Colonic mucosa (tissue), 4 donors: ENCODE measurements at regions not wholly inside any gene's neighbourhood (a gene's known extent, or its start where the extent isn't known, plus 50 kb on each side); places are given as distances from the start of the nearest gene placed in this dataset.
"Not testable (repeated sequence)": the region's sequence is repeated elsewhere in the genome, so short reads cannot be mapped to it uniquely, and the experiment has no call there.

Source experiments
- DNase-seq: peaks from one replicate; pipeline ENCODE4 v3.0.0-alpha.2; 2020
- H3K27ac ChIP-seq: fragments of 200-600 bp; one replicate; pipeline ENCODE4 v1.8.0; 2021
- H3K27me3 ChIP-seq: fragments of 200-600 bp; one replicate; pipeline ENCODE4 v1.8.0; 2021
- H3K36me3 ChIP-seq: fragments of 200-600 bp; one replicate; pipeline ENCODE4 v1.8.0; 2021
- H3K4me1 ChIP-seq: fragments of 200-600 bp; one replicate; pipeline ENCODE4 v1.8.0; 2021; ENCODE audit warnings: mild to moderate bottlenecking
- H3K4me3 ChIP-seq: fragments of 200-600 bp; one replicate; pipeline ENCODE4 v1.8.0; 2021
- H3K9ac ChIP-seq, 2 donors: one replicate each; pipeline ENCODE4 v1.7.0; 2013; ENCODE audit warnings: control low read depth in 2 of 2, low read depth in 2 of 2, low read length in 2 of 2
- H3K9me3 ChIP-seq: fragments of 200-600 bp; one replicate; pipeline ENCODE4 v1.8.0; 2021
- CTCF ChIP-seq: fragments of 200-600 bp; IDR thresholded peaks from one replicate; pipeline ENCODE4 v1.8.0; 2022; ENCODE audit warnings: antibody characterized with exemption, mild to moderate bottlenecking
- intact Hi-C: fragments of 100-400 bp; cut with DNase I; formaldehyde crosslinking; loops from one replicate; pipeline ENCODE4 v1.14.1; 2022
- donor health status: healthy.
- donor health status: DM: no; HTN: no; CAD: no.
- donor health status: DM: no; HTN: no; CAD: no.

DNA sequence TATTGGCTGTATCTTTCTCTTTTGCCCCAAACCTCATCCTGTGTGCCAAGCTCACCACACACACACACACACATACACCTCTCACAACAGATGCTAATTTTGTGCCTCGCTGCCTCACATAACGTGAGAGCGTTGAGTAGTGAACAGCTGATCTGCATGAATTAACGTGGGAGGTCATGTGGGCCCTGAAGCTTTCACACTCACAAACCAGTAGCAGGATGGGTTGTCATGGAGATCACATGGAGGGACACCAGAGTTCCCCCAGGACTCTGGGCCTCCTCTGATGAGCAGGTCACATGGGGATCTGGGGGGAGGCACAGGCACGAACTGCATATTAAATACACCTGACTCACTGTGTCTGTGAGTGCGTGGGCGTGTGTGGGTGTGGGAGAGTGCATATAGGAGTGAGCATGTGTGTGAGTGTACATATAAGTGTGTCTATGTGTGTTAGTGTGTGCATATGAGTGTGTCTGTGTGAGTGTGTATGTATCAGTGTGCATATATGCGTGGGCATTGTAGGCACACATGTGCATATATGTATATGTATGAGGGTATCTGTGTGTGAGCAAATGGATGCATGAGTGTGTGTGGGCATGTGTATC is 62.7 kb upstream of the SULF2 start:
- DNase-seq = no peak
- H3K36me3 ChIP-seq = no peaks in the 10 kb centered on the region
- no peak overlapping the region for H3K9ac ChIP-seq
- H3K4me1 ChIP-seq = no peaks in the 10 kb centered on the region
- no peak overlapping the region for H3K4me3 ChIP-seq
- H3K27me3 ChIP-seq = no peaks in the 10 kb centered on the region
- TF ChIP-seq CTCF = no peak
- no peaks in the 10 kb centered on the region for H3K9me3 ChIP-seq
- intact Hi-C loops = no loop called here
- no peak overlapping the region for H3K27ac ChIP-seq

DNA sequence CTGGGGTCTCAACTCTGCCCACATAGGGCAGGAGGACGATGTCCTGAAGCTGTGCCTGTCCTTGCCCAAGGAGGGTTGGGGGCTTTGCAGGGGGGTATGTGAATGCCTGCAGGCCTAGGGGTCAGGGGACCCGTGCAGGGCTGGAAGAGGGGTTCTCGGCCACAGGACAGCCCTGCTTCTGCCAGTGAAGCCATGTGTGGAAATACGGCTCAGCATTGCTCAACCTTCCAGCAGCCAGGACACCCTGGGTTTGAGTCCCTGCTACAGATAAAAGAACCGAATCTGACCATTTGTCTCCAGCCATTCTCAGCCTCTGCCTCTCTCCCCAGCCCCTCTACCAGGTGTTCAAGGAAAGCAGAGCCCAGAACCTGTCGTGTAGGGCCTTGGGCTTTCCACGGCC is 61.9 kb upstream of the SULF2 start:
- H3K27ac ChIP-seq, H3K9me3 ChIP-seq, H3K36me3 ChIP-seq, H3K27me3 ChIP-seq, intact Hi-C loops, H3K4me1 ChIP-seq, H3K9ac ChIP-seq, DNase-seq, H3K4me3 ChIP-seq: not testable (repeated sequence)

- H3K27ac ChIP-seq, H3K4me1 ChIP-seq, DNase-seq, intact Hi-C loops, H3K9me3 ChIP-seq, H3K36me3 ChIP-seq, H3K4me3 ChIP-seq, H3K27me3 ChIP-seq, H3K9ac ChIP-seq: not testable (repeated sequence)
Observed at GRCh38 chr20:47846651-47847050, 61.4 kb upstream of the SULF2 start.

DNA sequence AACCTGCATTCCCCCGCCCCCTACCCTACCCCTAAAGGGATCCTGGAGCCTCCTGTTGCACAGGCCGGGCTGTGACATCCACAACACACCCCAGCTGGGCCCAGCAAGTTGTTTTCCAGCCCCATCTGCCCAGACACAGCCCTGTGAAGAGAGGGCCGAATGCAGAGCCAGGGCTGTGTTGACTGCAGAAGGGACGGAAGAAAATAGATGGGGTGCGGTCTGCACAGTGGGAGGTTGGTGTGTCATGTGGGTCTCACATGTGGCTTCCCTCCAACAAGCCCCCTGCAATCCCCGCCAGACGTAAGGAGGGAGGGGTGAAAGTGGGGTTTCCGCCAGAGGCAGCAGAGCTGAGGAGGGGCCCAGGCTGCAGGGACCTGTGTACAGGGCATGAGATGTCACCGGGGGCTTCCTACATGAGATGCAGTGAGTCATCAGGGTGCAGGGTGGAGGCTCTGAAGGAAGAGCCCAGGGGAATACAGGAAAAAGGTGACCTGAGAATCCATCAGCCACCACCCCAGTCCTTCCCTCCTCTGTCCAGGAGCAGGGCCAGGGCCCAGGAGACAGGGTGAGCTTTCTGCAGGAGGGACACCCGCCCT is 60.2 kb upstream of the SULF2 start:
- H3K4me1 ChIP-seq, intact Hi-C loops, H3K9ac ChIP-seq, H3K9me3 ChIP-seq, H3K36me3 ChIP-seq, H3K27ac ChIP-seq, H3K27me3 ChIP-seq, H3K4me3 ChIP-seq, DNase-seq: not testable (repeated sequence)

DNA sequence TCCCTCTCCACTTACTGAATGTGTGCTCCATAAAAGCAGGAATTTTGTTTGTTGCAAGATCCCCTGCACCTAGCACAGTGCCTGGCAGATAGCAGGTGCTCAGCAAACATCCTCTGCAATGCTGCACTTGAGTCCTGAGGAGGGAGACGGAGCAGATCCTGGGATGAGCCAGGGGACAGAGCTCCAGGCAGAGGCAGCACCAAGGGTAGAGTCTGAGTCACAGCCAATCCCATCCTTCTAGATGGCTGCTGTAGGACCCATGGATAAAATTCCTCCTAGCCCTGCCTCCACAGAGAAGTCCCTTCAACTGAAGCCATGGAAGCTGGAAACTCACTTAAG is 59.3 kb upstream of the SULF2 start:
- H3K27ac ChIP-seq, DNase-seq, H3K9me3 ChIP-seq, H3K4me1 ChIP-seq, H3K9ac ChIP-seq, H3K4me3 ChIP-seq, H3K36me3 ChIP-seq, H3K27me3 ChIP-seq, intact Hi-C loops: not testable (repeated sequence)

- Histone ChIP-seq H3K4me3 (no peak overlapping the region), H3K27ac (no peak overlapping the region), H3K36me3 (no peaks in the 10 kb centered on the region), H3K4me1 (no peaks in the 10 kb centered on the region), H3K9me3 (no peaks in the 10 kb centered on the region), H3K27me3 (no peaks in the 10 kb centered on the region), H3K9ac (no peak overlapping the region)
- no peak for DNase-seq
- intact Hi-C loops = no loop called here
- no peak for TF ChIP-seq CTCF
Observed at GRCh38 chr20:47843886-47844567, 58.7 kb upstream of the SULF2 start.

GRCh38 chr20:47842950-47843349 is 57.7 kb upstream of the SULF2 start:
- intact Hi-C loops, H3K27ac ChIP-seq, H3K4me3 ChIP-seq, H3K9me3 ChIP-seq, H3K36me3 ChIP-seq, H3K9ac ChIP-seq, H3K4me1 ChIP-seq, H3K27me3 ChIP-seq, DNase-seq: not testable (repeated sequence)

GRCh38 chr20:47842004-47842403 is 56.7 kb upstream of the SULF2 start:
- H3K9ac ChIP-seq, DNase-seq, intact Hi-C loops: not testable (repeated sequence)

GRCh38 chr20:47836256-47836817 is 51.1 kb upstream of the SULF2 start:
- H3K4me3 ChIP-seq, H3K27me3 ChIP-seq, H3K9ac ChIP-seq, DNase-seq, H3K9me3 ChIP-seq, H3K27ac ChIP-seq, H3K4me1 ChIP-seq, H3K36me3 ChIP-seq, intact Hi-C loops: not testable (repeated sequence)

More at GRCh38 chr20:47842004-47842403, 56.7 kb upstream of the SULF2 start:
- not testable (repeated sequence) for H3K4me3 ChIP-seq, H3K27me3 ChIP-seq, H3K9me3 ChIP-seq, H3K36me3 ChIP-seq, H3K27ac ChIP-seq, H3K4me1 ChIP-seq
